Psoas muscle (tissue), 7 donors: ENCODE measurements at regions not wholly inside any gene's neighbourhood (a gene's known extent, or its start where the extent isn't known, plus 50 kb on each side); places are given as distances from the start of the nearest gene placed in this dataset.
A peak's percentile ranks its signal among the peaks of the same experiment; 100 is the strongest.

ENCODE experiments used
- ATAC-seq, 4 donors: fragments of 200-7000 bp; cut with Tn5 transposase; one replicate each; pipeline ENCODE4 v1.9.1; 2020; ENCODE audit warnings: moderate library complexity in 3 of 4, mild to moderate bottlenecking in 2 of 4
- DNase-seq, 2 donors: peaks; one replicate each; pipeline ENCODE4 v3.0.0-alpha.2; 2020
- H3K27ac ChIP-seq: fragments of 200-600 bp; one replicate; pipeline ENCODE4 v1.8.0; 2022
- H3K27me3 ChIP-seq, 3 donors: fragments of 200-600 bp in 1 of 3; one replicate each; pipeline versions ENCODE4 v1.6.1 to v1.8.0; 2013 to 2022; ENCODE audit warnings: low read length in 2 of 3, mild to moderate bottlenecking in 2 of 3, moderate library complexity in 1 of 3; ENCODE audit not compliant: insufficient read depth in 3 of 3
- H3K36me3 ChIP-seq, 2 donors: fragments of 200-600 bp in 1 of 2; one replicate each; pipeline versions ENCODE4 v1.6.1 to v1.8.0; 2013 to 2022; ENCODE audit warnings: low read depth in 1 of 2, mild to moderate bottlenecking in 1 of 2, moderate library complexity in 1 of 2; ENCODE audit not compliant: insufficient read depth in 1 of 2
- H3K4me1 ChIP-seq: fragments of 200-600 bp; one replicate; pipeline ENCODE4 v1.8.0; 2022
- H3K4me3 ChIP-seq: fragments of 200-600 bp; one replicate; pipeline ENCODE4 v1.8.0; 2022; ENCODE audit warnings: mild to moderate bottlenecking
- H3K9me3 ChIP-seq: fragments of 200-600 bp; one replicate; pipeline ENCODE4 v1.8.0; 2022
- CTCF ChIP-seq: fragments of 200-600 bp; IDR thresholded peaks from one replicate; pipeline ENCODE4 v1.8.0; 2022; ENCODE audit warnings: antibody characterized with exemption
- WGBS, 3 donors: extraction: QIAGEN DNeasy Blood & Tissue Kit; methylation state at CpG; one replicate each; pipeline versions ENCODE4 v1.1.6 to v1.1.7; 2013; 5-methylcytosine and 5-hydroxymethylcytosine counted together
- intact Hi-C, 2 donors: fragments of 100-400 bp; cut with DNase I; formaldehyde crosslinking; loops; one replicate each; pipeline versions ENCODE4 v1.11.0 to v1.14.2; 2022
- donor health status: healthy with polysubstance abuse.
- donor health status: DM: no; HTN: no; CAD: no; lungs with moderate emphysema.
- donor health status: Bipolar disorder and iron deficiency.
- donor health status: healthy.
- donor health status: DM: yes; HTN: yes; CAD: no.
- donor health status: DM: no; HTN: no; CAD: no.
- donor health status: DM: yes; HTN: yes; CAD: no.

GRCh38 chr9:134535171-134535570, 106.4 kb upstream of the COL5A1 start:
- intact Hi-C loops = no loop called here

GRCh38 chr9:134536101-134536900, 105.3 kb upstream of the COL5A1 start:
- DNase-seq (peak in 1 of 2 donors; percentile 32), ATAC-seq (no peak)
- intact Hi-C loops = no loop called here

More at GRCh38 chr9:134535171-134535570, 106.4 kb upstream of the COL5A1 start:
- Histone ChIP-seq H3K36me3 (no peaks in the 10 kb centered on the region), H3K27ac (no peak overlapping the region), H3K4me1 (no peaks in the 10 kb centered on the region), H3K9me3 (peaks cover 10% of the 10 kb centered on the region), H3K4me3 (no peak overlapping the region), H3K27me3 (peaks cover 0 to 33% (median 10%) of the 10 kb centered on the region in 3 donors)
- whole genome bisulfite sequencing, 3 donors = 88 to 93% (median 89%) methylated on average over 9 of the region's 9 CpGs
- ATAC-seq (no peak), DNase-seq (no peak)
- no peak for TF ChIP-seq CTCF

DNA sequence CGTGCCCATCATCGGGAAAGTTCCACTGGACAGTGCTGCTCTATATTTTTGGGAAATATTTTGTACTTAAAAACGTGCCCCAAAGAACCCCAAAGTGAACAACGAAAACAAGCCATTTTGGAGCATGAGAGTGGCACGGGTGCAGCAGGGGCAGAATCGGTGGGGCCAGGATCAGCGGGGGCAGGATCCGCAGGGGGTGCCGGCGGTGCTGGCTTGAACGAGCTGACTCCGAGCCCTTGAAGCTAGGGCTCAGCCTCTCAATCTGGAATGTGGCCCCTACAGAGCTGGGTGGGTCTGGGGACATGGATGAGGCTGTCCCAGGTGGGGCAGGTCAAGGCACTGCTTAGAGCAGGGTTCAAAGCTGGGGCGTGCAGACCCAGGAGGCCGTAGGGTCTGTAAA, 104.7 kb upstream of the COL5A1 start:
- intact Hi-C loops = no loop called here
- Histone ChIP-seq H3K27me3 (peaks cover 0 to 38% (median 10%) of the 10 kb centered on the region in 3 donors), H3K4me1 (no peaks in the 10 kb centered on the region), H3K9me3 (peaks cover 5% of the 10 kb centered on the region), H3K27ac (no peak overlapping the region), H3K4me3 (no peak overlapping the region), H3K36me3 (no peaks in the 10 kb centered on the region)
- ATAC-seq (no peak), DNase-seq (peak in 1 of 2 donors; percentile 28)
- 90 to 93% (median 91%) methylated on average over 14 of the region's 14 CpGs for WGBS, 3 donors
- no peak for TF ChIP-seq CTCF

More at GRCh38 chr9:134536101-134536900, 105.3 kb upstream of the COL5A1 start:
- Histone ChIP-seq H3K27me3 (peaks cover 0 to 38% (median 10%) of the 10 kb centered on the region in 3 donors), H3K27ac (no peak overlapping the region), H3K4me3 (no peak overlapping the region), H3K4me1 (no peaks in the 10 kb centered on the region), H3K36me3 (no peaks in the 10 kb centered on the region), H3K9me3 (peaks cover 8% of the 10 kb centered on the region)
- no peak for TF ChIP-seq CTCF
- WGBS, 3 donors = 43 to 52% (median 47%) methylated on average over 22 of the region's 22 CpGs

- intact Hi-C loops = no loop called here
- ATAC-seq (no peak), DNase-seq (peak in 1 of 2 donors; percentile 57)
- no peaks in the 10 kb centered on the region for H3K36me3 ChIP-seq
- TF ChIP-seq CTCF = no peak
- no peaks in the 10 kb centered on the region for H3K4me1 ChIP-seq
- WGBS, 3 donors = 52 to 64% (median 54%) methylated on average over 21 of the region's 21 CpGs
- H3K9me3 ChIP-seq = peaks cover 1% of the 10 kb centered on the region
- H3K4me3 ChIP-seq = no peak overlapping the region
- peaks cover 0 to 38% (median 10%) of the 10 kb centered on the region in 3 donors for H3K27me3 ChIP-seq
- no peak overlapping the region for H3K27ac ChIP-seq
These were observed 103.5 kb upstream of the COL5A1 start for GRCh38 chr9:134537951-134538641.
